Hematopoietic multipotent progenitor cell treated with erythropoietin and hydrocortisone succinate and interleukin-3 and kit ligand, for 15 days (in vitro differentiated cells): ENCODE measurements at regions not wholly inside any gene's neighbourhood (a gene's known extent, or its start where the extent isn't known, plus 50 kb on each side); places are given as distances from the start of the nearest gene placed in this dataset.
A peak's percentile ranks its signal among the peaks of the same experiment; 100 is the strongest.

Source experiments
- DNase-seq: peaks from one replicate; pipeline ENCODE4 v3.0.0-alpha.2; 2015; ENCODE audit warnings: low spot score

GRCh38 chr13:26932465-26932864, 171.9 kb upstream of the GPR12 start:
- no peak for DNase-seq

DNA sequence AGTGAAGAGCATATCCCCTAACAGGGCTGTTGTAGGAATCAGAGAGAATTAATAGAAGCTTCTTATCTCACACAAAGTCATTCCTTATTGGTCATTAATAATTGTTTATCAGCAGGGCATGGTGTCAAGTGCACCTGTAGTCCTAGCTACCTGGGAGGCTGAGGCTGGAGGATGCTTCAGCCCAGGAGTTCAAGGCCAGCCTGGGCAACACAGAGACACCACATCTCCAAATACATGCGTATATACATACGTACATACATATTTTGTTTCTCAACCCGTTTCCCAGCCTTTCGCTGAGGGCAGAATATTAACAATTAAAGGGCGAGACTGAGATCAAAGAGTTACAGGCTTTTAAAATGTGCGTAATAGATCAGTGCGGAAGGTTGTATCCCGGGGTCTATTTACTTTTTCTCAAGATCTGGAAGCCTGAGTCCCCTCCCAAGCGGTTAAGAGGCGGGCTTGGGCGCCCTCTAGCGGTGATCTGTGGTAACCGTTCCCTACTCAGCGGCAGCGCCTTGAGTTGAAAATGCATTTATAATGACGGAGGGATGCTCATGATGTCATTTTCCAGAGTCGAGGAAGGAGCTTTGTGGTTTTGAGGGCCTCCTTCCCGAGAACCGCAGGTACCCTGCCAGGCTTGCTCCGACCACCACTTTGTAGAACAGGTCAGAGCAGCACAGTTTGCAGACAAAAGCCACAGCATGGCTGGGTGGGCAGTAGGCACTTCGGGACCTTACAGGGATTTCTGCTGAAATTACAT, 169.6 kb upstream of the GPR12 start:
- DNase-seq = peak; percentile 71

DNA sequence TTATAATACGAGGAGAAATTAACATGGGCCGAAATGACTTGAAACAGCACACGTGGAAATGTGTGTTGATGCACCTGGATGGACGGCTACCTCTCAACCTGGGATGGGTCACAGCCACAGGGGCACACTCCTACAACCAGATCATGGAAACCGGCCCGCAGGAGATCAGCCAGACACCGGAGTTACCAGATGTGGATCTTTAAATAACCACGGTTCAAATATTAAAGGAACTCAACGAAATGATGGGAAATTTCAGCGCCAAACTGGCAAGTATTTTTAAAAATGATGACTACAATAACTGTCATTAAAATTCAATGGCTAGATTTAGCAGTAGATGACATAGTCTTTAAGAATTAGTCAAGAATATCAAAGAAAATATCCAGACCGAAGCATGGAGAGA, 166.9 kb upstream of the GPR12 start:
- DNase-seq = no peak

DNA sequence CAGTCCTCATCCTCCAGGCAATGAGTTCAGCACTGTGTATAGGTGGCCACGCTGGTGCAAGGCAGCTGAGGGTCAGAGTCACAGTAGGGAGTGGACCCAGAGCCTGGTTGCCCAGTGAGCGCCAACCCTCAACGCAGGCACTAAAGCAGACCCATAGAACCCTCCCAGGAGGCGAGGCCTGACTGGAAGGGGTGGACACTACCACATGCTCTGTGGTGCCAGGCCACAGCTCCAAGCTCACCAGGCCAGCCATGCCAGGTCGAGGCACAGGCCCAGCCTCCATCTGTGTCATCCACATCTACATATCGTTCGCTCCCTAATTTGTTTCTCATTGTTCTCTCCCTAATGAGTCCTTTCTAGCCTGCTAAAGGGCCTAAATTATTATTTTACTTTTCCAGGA, 165.8 kb upstream of the GPR12 start:
- no peak for DNase-seq

DNA sequence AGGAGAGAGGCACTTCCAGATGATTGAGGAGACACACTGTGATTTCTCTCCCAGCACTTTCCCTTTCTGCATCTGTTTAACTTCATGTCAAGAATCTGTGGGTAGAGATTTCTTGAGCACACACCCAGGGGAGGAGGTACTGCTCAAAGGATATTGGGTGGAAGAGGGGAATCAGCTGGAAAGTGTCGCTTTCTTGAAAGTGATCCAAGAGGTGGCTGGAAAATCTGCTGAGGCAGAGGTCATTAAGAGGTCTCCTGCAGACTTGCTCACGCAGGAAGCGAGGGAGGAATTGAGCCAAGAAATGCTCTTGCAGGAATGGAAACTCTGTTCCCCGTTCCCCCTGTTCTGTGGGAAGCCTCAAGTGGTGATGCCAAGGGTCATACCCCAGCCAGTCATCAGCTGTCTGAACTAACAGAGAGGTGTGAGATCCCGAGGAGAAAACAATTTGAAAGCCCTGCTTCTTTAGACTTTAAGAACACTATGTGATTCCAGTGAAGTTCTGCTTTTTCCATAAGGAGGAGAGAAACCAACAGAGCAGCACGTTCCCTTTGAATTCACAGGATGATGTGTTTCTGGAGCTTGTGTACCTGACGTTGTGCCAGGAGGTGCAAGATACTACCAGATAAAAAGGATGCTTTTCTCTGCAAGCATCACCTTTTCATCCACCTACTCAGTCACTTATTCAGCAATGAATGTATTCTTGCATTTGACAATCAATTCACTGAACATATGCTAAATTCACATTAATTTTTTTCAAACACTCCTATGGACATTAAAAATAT, 163.4 kb upstream of the GPR12 start:
- DNase-seq = no peak

GRCh38 chr13:26921918-26922317, 161.3 kb upstream of the GPR12 start:
- DNase-seq = no peak

- DNase-seq = no peak
These were observed 160.2 kb upstream of the GPR12 start for GRCh38 chr13:26920614-26921355.

GRCh38 chr13:26919732-26920131, 159.1 kb upstream of the GPR12 start:
- no peak for DNase-seq

DNA sequence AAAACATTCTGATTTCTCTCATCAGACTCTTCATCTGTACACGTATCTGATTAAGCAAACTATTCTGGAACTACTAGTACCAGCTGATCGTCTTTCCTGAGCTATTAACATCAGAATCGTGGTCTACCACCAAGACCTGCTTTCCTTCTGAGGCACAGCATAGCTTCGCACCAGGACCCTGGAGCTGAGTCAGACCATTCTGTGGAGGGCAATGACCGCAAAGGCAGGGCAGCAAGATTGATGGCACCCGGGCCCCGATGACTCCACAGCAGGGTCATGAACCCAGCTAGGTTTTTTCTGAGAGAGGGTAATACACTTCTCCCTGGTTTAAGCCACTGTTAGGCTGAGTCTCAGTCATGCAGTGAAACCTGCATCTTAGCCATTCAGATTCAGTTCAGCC, 158.7 kb upstream of the GPR12 start:
- DNase-seq = no peak

- DNase-seq = no peak
These were observed 154.0 kb upstream of the GPR12 start for GRCh38 chr13:26914624-26915023.

- no peak for DNase-seq
These were observed 153.6 kb upstream of the GPR12 start for GRCh38 chr13:26914148-26914547.

- DNase-seq = no peak
These were observed 150.3 kb upstream of the GPR12 start for GRCh38 chr13:26910754-26911465.

DNA sequence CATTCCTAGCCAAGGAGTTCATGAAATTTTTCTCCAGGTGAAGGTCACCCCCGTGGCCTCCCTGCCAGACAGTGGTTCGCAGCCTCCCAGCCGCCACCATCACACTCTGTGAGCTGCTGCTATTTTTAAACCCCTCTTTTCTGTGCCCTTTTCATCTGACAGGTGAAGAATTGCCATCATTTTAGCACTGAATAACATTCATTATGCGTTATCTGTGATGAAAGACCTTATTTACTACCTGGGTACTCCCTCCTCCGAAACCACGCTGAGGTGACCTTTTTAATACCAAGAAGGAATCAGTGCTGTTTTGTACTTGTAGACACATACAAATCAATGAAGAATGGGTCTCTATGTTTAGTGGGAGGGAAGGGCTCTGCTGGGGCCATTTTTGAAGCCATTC, 148.9 kb upstream of the GPR12 start:
- no peak for DNase-seq

DNA sequence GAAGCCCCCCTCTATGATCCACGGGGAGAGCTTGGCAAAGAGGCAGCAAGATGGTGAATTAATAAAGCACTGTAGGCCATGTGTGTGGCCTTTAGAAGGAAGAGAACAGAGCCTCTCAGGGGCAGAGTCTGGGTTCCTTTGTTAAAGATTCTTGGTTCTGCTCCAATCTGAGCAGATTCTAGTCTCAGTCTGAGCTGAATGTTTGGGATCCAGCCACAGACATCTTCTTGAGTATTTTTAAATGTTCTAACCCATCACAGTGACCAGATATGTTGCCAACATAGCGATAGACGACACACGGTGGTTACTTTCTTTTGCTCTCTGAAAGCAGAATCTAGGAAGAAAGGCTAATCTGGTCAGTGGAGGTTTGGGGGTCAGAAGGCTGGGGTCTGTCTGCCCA, 147.5 kb upstream of the GPR12 start:
- DNase-seq = no peak

GRCh38 chr13:26899202-26899601, 138.6 kb upstream of the GPR12 start:
- DNase-seq = no peak

GRCh38 chr13:26897706-26898550, 137.3 kb upstream of the GPR12 start:
- DNase-seq = no peak

GRCh38 chr13:26896986-26897668, 136.5 kb upstream of the GPR12 start:
- no peak for DNase-seq

DNA sequence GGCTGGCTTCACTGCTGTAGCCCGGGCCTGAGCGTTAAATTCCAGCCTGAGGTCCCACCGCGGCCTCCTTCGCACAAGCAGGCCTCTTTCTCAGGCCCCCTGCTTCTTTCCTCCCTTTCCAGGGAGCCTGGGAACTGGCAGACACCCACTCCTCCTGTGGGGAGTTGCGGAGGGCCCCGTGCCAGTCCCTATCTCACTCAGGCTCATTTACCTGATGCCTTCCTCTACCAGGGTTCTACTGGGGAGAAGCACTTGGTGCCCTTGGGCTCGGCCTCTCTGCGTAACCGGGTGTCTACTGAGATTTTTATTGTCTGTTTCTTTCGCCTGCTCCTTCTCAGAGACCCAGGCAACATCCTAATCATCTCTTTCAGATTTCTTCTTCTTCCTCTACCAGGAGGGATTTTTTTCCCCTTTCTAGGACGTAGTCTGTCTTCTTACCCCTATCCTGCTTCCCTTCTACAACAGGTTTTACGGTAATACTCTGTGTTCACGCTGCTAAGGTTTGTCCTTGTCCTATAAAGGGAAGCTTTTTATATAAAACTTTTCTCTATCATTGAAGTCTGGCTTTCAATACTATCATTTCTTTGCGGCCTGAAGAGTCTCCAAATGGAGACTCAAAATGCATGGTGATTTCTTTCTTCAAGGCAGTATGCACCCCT, 135.4 kb upstream of the GPR12 start:
- DNase-seq = no peak

- DNase-seq = no peak
These were observed 134.7 kb upstream of the GPR12 start for GRCh38 chr13:26895081-26895807.
